ENCODE measurements at regions not wholly inside any gene's neighbourhood (a gene's known extent, or its start where the extent isn't known, plus 50 kb on each side); places are given as distances from the start of the nearest gene placed in this dataset.

- intact Hi-C loops (cut with DNase I), result loop anchor here (10.0 kb wide), 1 partner anchor 250 kb away; the partner anchor contains the start of gene KCTD12
- TF ChIP-seq CTCF (IDR thresholded peaks at IDR 0.05), result no peak
- Histone ChIP-seq H3K9me3 (no peaks in the 10 kb centered on the region), H3K27ac (no peak overlapping the region), H3K4me1 (peaks cover 0 to 10% of the 10 kb centered on the region in 2 donors), H3K36me3 (no peaks in the 10 kb centered on the region), H3K27me3 (no peaks in the 10 kb centered on the region), H3K4me3 (no peak overlapping the region)
- no peak for DNase-seq (ENCODE audit: low spot score in 2 of 2)
Observed at GRCh38 chr13:76634431-76635191, 251.6 kb downstream of the KCTD12 start.

- no peak for DNase-seq (ENCODE audit: low spot score in 2 of 2)
- no peak for TF ChIP-seq CTCF (IDR thresholded peaks at IDR 0.05)
- Histone ChIP-seq H3K27ac (no peak overlapping the region), H3K4me1 (no peaks in the 10 kb centered on the region), H3K36me3 (no peaks in the 10 kb centered on the region), H3K27me3 (no peaks in the 10 kb centered on the region), H3K9me3 (no peaks in the 10 kb centered on the region), H3K4me3 (no peak overlapping the region)
- intact Hi-C loops (cut with DNase I), result loop anchor here (10.0 kb wide), 1 partner anchor 252 kb away; the partner anchor contains the start of gene KCTD12
Observed at GRCh38 chr13:76632401-76633044, 253.7 kb downstream of the KCTD12 start.

GRCh38 chr13:76630629-76631230, 255.5 kb downstream of the KCTD12 start:
- Histone ChIP-seq H3K27ac (no peak overlapping the region), H3K36me3 (no peaks in the 10 kb centered on the region), H3K4me1 (no peaks in the 10 kb centered on the region), H3K27me3 (no peaks in the 10 kb centered on the region), H3K4me3 (no peak overlapping the region), H3K9me3 (peaks cover 0 to 4% of the 10 kb centered on the region in 2 donors)
- DNase-seq (ENCODE audit: low spot score in 2 of 2), result no peak
- intact Hi-C loops (cut with DNase I), result loop anchor here (10.0 kb wide), 1 partner anchor 254 kb away; the partner anchor contains the start of gene KCTD12
- no peak for TF ChIP-seq CTCF (IDR thresholded peaks at IDR 0.05)

- Histone ChIP-seq H3K36me3 (no peaks in the 10 kb centered on the region), H3K27me3 (no peaks in the 10 kb centered on the region), H3K4me3 (no peak overlapping the region), H3K9me3 (peaks cover 0 to 4% of the 10 kb centered on the region in 2 donors), H3K4me1 (no peaks in the 10 kb centered on the region), H3K27ac (no peak overlapping the region)
- intact Hi-C loops (cut with DNase I), result no loop called here
- no peak for TF ChIP-seq CTCF (IDR thresholded peaks at IDR 0.05)
- DNase-seq (ENCODE audit: low spot score in 2 of 2), result no peak
Observed at GRCh38 chr13:76622315-76623040, 263.7 kb downstream of the KCTD12 start.

GRCh38 chr13:76621705-76622104, 264.5 kb downstream of the KCTD12 start:
- no peak overlapping the region for H3K27ac ChIP-seq
- H3K36me3 ChIP-seq, result no peaks in the 10 kb centered on the region
- no peak for TF ChIP-seq CTCF (IDR thresholded peaks at IDR 0.05)
- no peaks in the 10 kb centered on the region for H3K27me3 ChIP-seq
- intact Hi-C loops (cut with DNase I), result no loop called here
- H3K4me1 ChIP-seq, result no peaks in the 10 kb centered on the region
- no peak for DNase-seq (ENCODE audit: low spot score in 2 of 2)
- H3K4me3 ChIP-seq, result no peak overlapping the region
- no peaks in the 10 kb centered on the region for H3K9me3 ChIP-seq

Measured in ascending aorta (tissue), 2 donors.